ENCODE measurements at regions not wholly inside any gene's neighbourhood (a gene's known extent, or its start where the extent isn't known, plus 50 kb on each side); places are given as distances from the start of the nearest gene placed in this dataset.

- TF ChIP-seq FOXM1 (IDR thresholded peaks at IDR 0.05; ENCODE audit: borderline replicate concordance) (no peak), FOXK2 (IDR thresholded peaks at IDR 0.05) (no peak), SP1 (IDR thresholded peaks at IDR 0.05) (no peak), BHLHE40 (IDR thresholded peaks at IDR 0.05; ENCODE audit: borderline replicate concordance) (no peak), L3MBTL2 (conservative IDR thresholded peaks at IDR 0.05) (no peak), ZNF384 (IDR thresholded peaks at IDR 0.05) (no peak), LEF1 (IDR thresholded peaks at IDR 0.05; ENCODE audit: borderline replicate concordance) (no peak), NFRKB (IDR thresholded peaks at IDR 0.05) (no peak), TARDBP (IDR thresholded peaks at IDR 0.05) (no peak), PKNOX1 (IDR thresholded peaks at IDR 0.05) (no peak), CTBP1 (IDR thresholded peaks at IDR 0.05; ENCODE audit: borderline replicate concordance) (no peak)
Measured at GRCh38 chr5:57855831-57856230, 373.2 kb upstream of the ACTBL2 start.
